Activated naive CD4-positive, alpha-beta T cell treated with anti-CD3 and anti-CD28 coated beads, Interleukin-2, amount 10 ng/mL, durations not matched to agents 7 days and 5 days (primary cell): ENCODE measurements at regions not wholly inside any gene's neighbourhood (a gene's known extent, or its start where the extent isn't known, plus 50 kb on each side); places are given as distances from the start of the nearest gene placed in this dataset.

Source experiments
- CTCF ChIA-PET: fragments of 350-600 bp; sonication (Branson Sonifier 250); formaldehyde crosslinking; loops from one replicate; lab custom pipeline; 2021; ENCODE audit warnings: antibody characterized with exemption; lab: Charles Lee
- DNase-seq: peaks from one replicate; pipeline ENCODE4 v3.0.0-alpha.2; 2020
- H3K27ac Mint-ChIP-seq: one replicate; pipeline ENCODE4 v1.8.0; 2021; ENCODE audit warnings: mild to moderate bottlenecking, moderate library complexity, mixed read lengths
- H3K27me3 Mint-ChIP-seq: one replicate; pipeline ENCODE4 v1.8.0; 2021; ENCODE audit warnings: mild to moderate bottlenecking, mixed read lengths
- H3K36me3 Mint-ChIP-seq: one replicate; pipeline ENCODE4 v1.8.0; 2021; ENCODE audit warnings: mixed read lengths
- H3K4me1 Mint-ChIP-seq: one replicate; pipeline ENCODE4 v1.8.0; 2021; ENCODE audit warnings: mixed read lengths
- H3K4me3 Mint-ChIP-seq: one replicate; pipeline ENCODE4 v1.8.0; 2021; ENCODE audit warnings: mild to moderate bottlenecking, moderate library complexity, mixed read lengths
- H3K9me3 Mint-ChIP-seq: one replicate; pipeline ENCODE4 v1.8.0; 2021; ENCODE audit warnings: mixed read lengths

- Mint-ChIP-seq H3K27ac (no peak overlapping the region), H3K27me3 (no peaks in the 10 kb centered on the region), H3K4me1 (no peaks in the 10 kb centered on the region), H3K9me3 (no peaks in the 10 kb centered on the region), H3K4me3 (no peak overlapping the region), H3K36me3 (no peaks in the 10 kb centered on the region)
- no peak for DNase-seq
- CTCF ChIA-PET = no interaction called here
Observed at GRCh38 chr2:3007135-3007534, 370.5 kb downstream of the EIPR1 start.

GRCh38 chr2:3005859-3006501 lies 371.6 kb downstream of the EIPR1 start:
- H3K36me3 Mint-ChIP-seq = no peaks in the 10 kb centered on the region
- no peaks in the 10 kb centered on the region for H3K4me1 Mint-ChIP-seq
- no peak overlapping the region for H3K27ac Mint-ChIP-seq
- H3K9me3 Mint-ChIP-seq = no peaks in the 10 kb centered on the region
- DNase-seq = no peak
- CTCF ChIA-PET = no interaction called here
- no peak overlapping the region for H3K4me3 Mint-ChIP-seq
- peaks cover 6% of the 10 kb centered on the region for H3K27me3 Mint-ChIP-seq

- no peak overlapping the region for H3K4me3 Mint-ChIP-seq
- CTCF ChIA-PET = no interaction called here
- H3K27me3 Mint-ChIP-seq = peaks cover 6% of the 10 kb centered on the region
- H3K27ac Mint-ChIP-seq = no peak overlapping the region
- no peaks in the 10 kb centered on the region for H3K36me3 Mint-ChIP-seq
- DNase-seq = no peak
- no peaks in the 10 kb centered on the region for H3K9me3 Mint-ChIP-seq
- no peaks in the 10 kb centered on the region for H3K4me1 Mint-ChIP-seq
Observed at GRCh38 chr2:3001615-3002560, 375.7 kb downstream of the EIPR1 start.

DNA sequence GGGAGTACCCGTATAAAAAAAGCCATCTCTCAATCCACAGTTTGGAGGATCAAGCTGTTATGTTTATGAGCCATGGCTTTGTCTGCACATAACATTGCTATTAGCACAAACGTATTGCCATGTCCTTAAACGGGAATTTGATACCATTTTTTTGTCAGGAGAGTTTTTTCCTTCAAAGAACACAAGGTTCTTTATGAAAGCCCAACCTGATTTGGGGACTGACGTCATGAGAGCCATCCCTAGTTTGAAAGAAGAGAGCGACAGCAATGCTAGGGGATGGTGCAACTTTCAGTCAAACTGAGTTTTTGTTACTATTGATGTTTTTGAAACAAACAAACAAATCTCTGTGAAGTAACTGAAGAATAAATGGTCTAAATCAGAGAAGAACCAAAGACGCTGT lies 376.6 kb downstream of the EIPR1 start:
- no peaks in the 10 kb centered on the region for H3K36me3 Mint-ChIP-seq
- CTCF ChIA-PET = no interaction called here
- no peak overlapping the region for H3K4me3 Mint-ChIP-seq

DNA sequence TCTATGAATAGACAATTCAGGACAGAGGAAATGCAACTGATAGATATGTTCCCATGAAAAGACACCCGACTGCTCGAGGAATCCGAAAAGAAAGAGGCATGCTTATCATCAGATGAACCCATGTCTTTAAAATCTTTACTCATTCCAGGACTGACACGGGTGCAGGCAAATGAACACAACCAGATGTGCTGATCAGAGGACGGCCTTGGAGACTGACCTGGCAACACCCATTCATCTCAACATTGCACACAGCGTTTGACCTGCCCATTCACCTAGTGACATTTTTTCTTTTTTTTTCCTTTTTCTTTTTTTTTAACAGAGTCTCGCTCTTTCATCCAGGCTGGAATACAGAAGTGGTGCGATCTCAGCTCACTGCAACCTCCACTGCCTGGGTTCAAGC lies 377.5 kb downstream of the EIPR1 start:
- Mint-ChIP-seq H3K36me3 (no peaks in the 10 kb centered on the region), H3K27ac (no peak overlapping the region), H3K27me3 (peaks cover 6% of the 10 kb centered on the region), H3K4me1 (no peaks in the 10 kb centered on the region), H3K9me3 (no peaks in the 10 kb centered on the region), H3K4me3 (no peak overlapping the region)
- no peak for DNase-seq
- CTCF ChIA-PET = no interaction called here

More for the DNA sequence above, 376.6 kb downstream of the EIPR1 start:
- Mint-ChIP-seq H3K4me1 (no peaks in the 10 kb centered on the region), H3K27me3 (peaks cover 6% of the 10 kb centered on the region), H3K9me3 (no peaks in the 10 kb centered on the region), H3K27ac (no peak overlapping the region)
- DNase-seq = no peak

- H3K27me3 Mint-ChIP-seq = peaks cover 6% of the 10 kb centered on the region
- no peak for DNase-seq
- H3K9me3 Mint-ChIP-seq = no peaks in the 10 kb centered on the region
- H3K4me1 Mint-ChIP-seq = no peaks in the 10 kb centered on the region
- no peak overlapping the region for H3K27ac Mint-ChIP-seq
- no peaks in the 10 kb centered on the region for H3K36me3 Mint-ChIP-seq
- H3K4me3 Mint-ChIP-seq = no peak overlapping the region
- CTCF ChIA-PET = no interaction called here
Observed at GRCh38 chr2:2998971-2999370, 378.6 kb downstream of the EIPR1 start.

GRCh38 chr2:2993172-2993692 lies 384.4 kb downstream of the EIPR1 start:
- Mint-ChIP-seq H3K27me3 (no peaks in the 10 kb centered on the region), H3K4me1 (no peaks in the 10 kb centered on the region), H3K9me3 (no peaks in the 10 kb centered on the region), H3K36me3 (no peaks in the 10 kb centered on the region), H3K27ac (no peak overlapping the region), H3K4me3 (no peak overlapping the region)
- no peak for DNase-seq
- CTCF ChIA-PET = no interaction called here

- H3K4me1 Mint-ChIP-seq = no peaks in the 10 kb centered on the region
- CTCF ChIA-PET = no interaction called here
- H3K4me3 Mint-ChIP-seq = no peak overlapping the region
Observed at GRCh38 chr2:2992634-2993033, 385.0 kb downstream of the EIPR1 start.

DNA sequence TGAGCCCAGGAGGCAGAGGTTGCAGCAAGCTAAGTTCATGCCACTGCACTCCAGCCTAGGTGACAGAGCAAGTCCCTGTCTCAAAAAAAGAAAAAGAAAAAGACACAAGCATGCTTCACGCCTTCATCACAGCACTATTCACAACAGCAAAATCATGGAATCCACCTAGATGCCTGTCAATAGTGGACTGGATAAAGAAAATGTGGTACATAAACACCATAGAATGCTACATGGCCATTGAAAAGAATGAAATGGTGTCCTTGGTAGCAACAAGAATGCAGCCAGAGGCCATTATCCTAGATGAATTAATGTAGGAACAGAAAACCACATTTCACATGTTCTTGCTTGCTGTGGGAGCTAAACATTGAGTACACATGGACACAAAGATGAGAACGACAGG lies 392.6 kb downstream of the EIPR1 start:
- H3K36me3 Mint-ChIP-seq = no peaks in the 10 kb centered on the region
- CTCF ChIA-PET = no interaction called here
- H3K4me3 Mint-ChIP-seq = no peak overlapping the region
- no peaks in the 10 kb centered on the region for H3K27me3 Mint-ChIP-seq
- no peak for DNase-seq
- no peaks in the 10 kb centered on the region for H3K4me1 Mint-ChIP-seq
- no peak overlapping the region for H3K27ac Mint-ChIP-seq
- no peaks in the 10 kb centered on the region for H3K9me3 Mint-ChIP-seq

More at GRCh38 chr2:2992634-2993033, 385.0 kb downstream of the EIPR1 start:
- Mint-ChIP-seq H3K36me3 (no peaks in the 10 kb centered on the region), H3K27me3 (no peaks in the 10 kb centered on the region), H3K9me3 (no peaks in the 10 kb centered on the region), H3K27ac (no peak overlapping the region)
- DNase-seq = no peak

GRCh38 chr2:2981000-2981399 lies 396.6 kb downstream of the EIPR1 start:
- Mint-ChIP-seq H3K27me3 (peaks cover 3% of the 10 kb centered on the region), H3K4me1 (no peaks in the 10 kb centered on the region), H3K36me3 (no peaks in the 10 kb centered on the region), H3K27ac (no peak overlapping the region), H3K4me3 (no peak overlapping the region), H3K9me3 (no peaks in the 10 kb centered on the region)
- DNase-seq = no peak
- CTCF ChIA-PET = no interaction called here

DNA sequence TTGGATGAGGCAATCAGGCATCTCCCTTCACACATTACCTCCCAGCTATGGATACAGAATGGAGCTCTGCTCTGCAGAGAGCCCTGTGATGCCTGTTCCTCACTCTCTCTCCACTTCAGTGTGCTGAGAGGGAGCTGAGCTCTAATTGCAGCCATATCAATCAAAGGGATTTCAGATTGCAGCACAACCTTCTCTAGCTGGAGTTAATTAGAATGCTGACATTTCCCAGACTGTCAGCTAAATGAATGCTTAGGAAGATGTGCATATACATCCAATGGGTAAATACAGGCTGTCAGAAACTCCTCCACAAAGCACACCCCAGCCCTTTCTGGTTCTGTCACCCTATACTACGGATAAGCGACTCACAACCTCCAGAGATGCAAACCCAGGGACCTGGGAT lies 402.6 kb downstream of the EIPR1 start:
- Mint-ChIP-seq H3K36me3 (no peaks in the 10 kb centered on the region), H3K4me3 (no peak overlapping the region), H3K4me1 (no peaks in the 10 kb centered on the region), H3K27ac (no peak overlapping the region), H3K9me3 (no peaks in the 10 kb centered on the region), H3K27me3 (peaks cover 5% of the 10 kb centered on the region)
- DNase-seq = no peak
- CTCF ChIA-PET = no interaction called here

DNA sequence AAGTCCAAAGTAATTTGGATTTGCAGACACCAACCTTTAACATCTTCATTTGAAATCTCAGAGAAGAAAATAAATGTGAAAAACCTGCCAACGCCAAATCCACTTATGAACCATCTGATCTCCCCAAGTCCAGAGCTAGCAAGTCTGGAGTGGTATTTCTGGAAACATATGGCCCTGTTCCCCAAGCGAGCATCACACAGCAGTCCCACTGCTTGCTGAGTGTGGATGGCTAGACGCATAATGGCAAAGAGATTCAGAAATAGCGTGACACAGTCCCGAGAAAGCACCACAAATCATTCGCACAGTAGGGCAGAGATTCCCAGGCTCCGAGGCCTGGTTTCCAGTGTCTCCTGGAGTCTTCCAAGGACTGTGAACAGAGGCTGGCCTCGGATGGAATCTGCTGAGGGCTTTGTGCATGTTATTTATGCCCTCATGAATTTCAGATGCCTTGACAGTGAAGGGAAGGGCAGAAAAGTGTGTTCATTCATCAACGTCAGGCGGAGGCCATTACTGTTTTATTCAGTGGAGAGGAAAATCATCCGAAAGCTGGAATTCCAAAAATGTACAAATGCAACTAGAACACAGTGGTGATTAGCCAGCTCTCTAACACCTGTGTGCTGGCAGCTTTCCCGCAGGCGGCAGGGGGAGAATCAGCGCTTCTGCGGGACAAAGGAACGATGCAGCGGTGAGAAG lies 417.0 kb downstream of the EIPR1 start:
- Mint-ChIP-seq H3K27me3 (no peaks in the 10 kb centered on the region), H3K27ac (no peak overlapping the region), H3K36me3 (no peaks in the 10 kb centered on the region), H3K9me3 (no peaks in the 10 kb centered on the region), H3K4me1 (no peaks in the 10 kb centered on the region), H3K4me3 (no peak overlapping the region)
- CTCF ChIA-PET = no interaction called here
- no peak for DNase-seq

- CTCF ChIA-PET = no interaction called here
- H3K27me3 Mint-ChIP-seq = no peaks in the 10 kb centered on the region
- H3K27ac Mint-ChIP-seq = no peak overlapping the region
- no peak for DNase-seq
- H3K4me1 Mint-ChIP-seq = no peaks in the 10 kb centered on the region
- no peaks in the 10 kb centered on the region for H3K36me3 Mint-ChIP-seq
- peaks cover 2% of the 10 kb centered on the region for H3K9me3 Mint-ChIP-seq
- no peak overlapping the region for H3K4me3 Mint-ChIP-seq
Observed at GRCh38 chr2:2950403-2950952, 427.1 kb downstream of the EIPR1 start.

GRCh38 chr2:2947406-2947805 lies 430.2 kb downstream of the EIPR1 start:
- CTCF ChIA-PET = no interaction called here
- peaks cover 2% of the 10 kb centered on the region for H3K9me3 Mint-ChIP-seq
- no peaks in the 10 kb centered on the region for H3K27me3 Mint-ChIP-seq
- no peak for DNase-seq
- H3K4me3 Mint-ChIP-seq = no peak overlapping the region
- no peaks in the 10 kb centered on the region for H3K4me1 Mint-ChIP-seq
- H3K36me3 Mint-ChIP-seq = no peaks in the 10 kb centered on the region
- no peak overlapping the region for H3K27ac Mint-ChIP-seq
